RWPE1 (cell line): ENCODE measurements at regions not wholly inside any gene's neighbourhood (a gene's known extent, or its start where the extent isn't known, plus 50 kb on each side); places are given as distances from the start of the nearest gene placed in this dataset.

Experiments
- CTCF ChIA-PET: fragments of 350-600 bp; sonication (Branson Sonifier 250); formaldehyde crosslinking; extraction: SDS; loops from one replicate; lab custom pipeline; 2021; lab: Yijun Ruan, JAX
- POLR2A ChIA-PET: fragments of 400-600 bp; formaldehyde crosslinking; extraction: SDS; loops from one replicate; lab custom pipeline; 2020; ENCODE audit warnings: antibody characterized with exemption; ENCODE audit not compliant: low non-redundant PET; lab: Yijun Ruan, JAX
- DNase-seq: peaks from one replicate; pipeline ENCODE4 v3.0.0; 2012; ENCODE audit warnings: low spot score
- H3K27ac ChIP-seq: fragments of 450-650 bp; 2 replicates; pipeline ENCODE4 v1.5.1; 2017
- TF ChIP-seq, protein P1 (sequence below): fragments of 450-650 bp; conservative IDR thresholded peaks from 2 replicates; pipeline ENCODE4 v1.5.1; 2017; ENCODE audit warnings: low read depth, mild to moderate bottlenecking

DNA sequence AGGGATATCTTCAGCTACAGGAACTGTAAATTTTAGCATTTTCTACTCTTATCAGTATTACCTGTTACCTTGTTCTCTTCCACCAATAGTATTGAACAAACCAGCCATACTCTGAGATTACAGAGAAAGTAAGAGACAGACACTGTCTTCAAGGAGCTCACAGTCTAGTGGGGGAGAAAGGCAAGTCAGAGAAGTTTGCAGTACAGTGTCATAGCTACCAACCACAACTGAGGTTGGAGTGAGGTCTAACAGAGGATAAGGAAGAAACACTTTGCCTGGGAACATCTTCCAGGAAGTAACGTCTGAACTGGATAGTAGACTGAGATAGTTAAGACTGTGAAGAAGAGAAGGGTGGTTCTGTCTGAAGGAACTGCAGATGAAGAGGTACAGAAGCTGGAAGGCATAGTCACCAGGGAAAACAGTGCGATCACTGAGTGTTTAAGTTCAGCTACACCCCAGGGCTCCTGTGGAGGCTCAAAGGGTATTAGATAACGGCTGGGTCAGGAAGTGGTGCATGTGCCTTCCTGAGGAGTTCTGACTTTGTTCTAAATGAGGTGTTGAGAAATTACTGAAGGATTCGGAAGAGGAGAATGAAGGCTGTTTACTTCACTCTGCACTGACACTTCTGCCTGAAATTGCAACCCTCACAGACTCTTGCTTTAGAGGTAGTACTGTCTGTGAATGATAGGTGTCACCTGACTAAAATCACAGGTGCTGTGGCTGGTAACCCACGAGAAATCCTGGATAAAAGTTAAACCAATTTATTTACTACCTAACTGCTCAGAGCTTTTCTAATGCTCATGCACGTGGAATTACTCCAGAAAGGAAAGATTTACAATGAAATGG, 841.6 kb downstream of the MAT2B start:
- CTCF ChIA-PET: interaction anchor here (0.7 kb wide), 1 partner anchor 156 kb away, joined by 4 read pairs; no protein-coding TSS in a partner anchor
- no peak for DNase-seq
- no peak overlapping the region for H3K27ac ChIP-seq
- TF ChIP-seq, protein P1, sequence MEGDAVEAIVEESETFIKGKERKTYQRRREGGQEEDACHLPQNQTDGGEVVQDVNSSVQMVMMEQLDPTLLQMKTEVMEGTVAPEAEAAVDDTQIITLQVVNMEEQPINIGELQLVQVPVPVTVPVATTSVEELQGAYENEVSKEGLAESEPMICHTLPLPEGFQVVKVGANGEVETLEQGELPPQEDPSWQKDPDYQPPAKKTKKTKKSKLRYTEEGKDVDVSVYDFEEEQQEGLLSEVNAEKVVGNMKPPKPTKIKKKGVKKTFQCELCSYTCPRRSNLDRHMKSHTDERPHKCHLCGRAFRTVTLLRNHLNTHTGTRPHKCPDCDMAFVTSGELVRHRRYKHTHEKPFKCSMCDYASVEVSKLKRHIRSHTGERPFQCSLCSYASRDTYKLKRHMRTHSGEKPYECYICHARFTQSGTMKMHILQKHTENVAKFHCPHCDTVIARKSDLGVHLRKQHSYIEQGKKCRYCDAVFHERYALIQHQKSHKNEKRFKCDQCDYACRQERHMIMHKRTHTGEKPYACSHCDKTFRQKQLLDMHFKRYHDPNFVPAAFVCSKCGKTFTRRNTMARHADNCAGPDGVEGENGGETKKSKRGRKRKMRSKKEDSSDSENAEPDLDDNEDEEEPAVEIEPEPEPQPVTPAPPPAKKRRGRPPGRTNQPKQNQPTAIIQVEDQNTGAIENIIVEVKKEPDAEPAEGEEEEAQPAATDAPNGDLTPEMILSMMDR: no peak
- POLR2A ChIA-PET: no interaction called here

DNA sequence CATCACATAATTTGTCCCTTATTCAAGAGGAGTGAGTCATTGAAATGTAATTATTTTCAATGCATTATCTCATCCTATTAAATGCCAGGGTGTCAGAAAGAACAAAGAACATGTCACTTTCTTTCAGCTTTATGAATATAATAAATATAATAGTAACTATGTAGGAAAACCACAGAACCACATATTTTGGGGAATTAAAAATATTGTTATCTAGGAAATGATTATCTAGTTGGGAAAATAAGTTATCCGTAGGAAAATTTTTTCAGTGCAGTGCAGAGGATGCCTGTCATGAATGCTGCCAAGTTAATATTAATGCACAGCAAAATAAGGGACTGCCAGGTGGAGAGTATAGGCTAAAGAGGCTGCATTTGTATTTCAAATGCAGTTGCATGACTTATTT, 844.8 kb downstream of the MAT2B start:
- CTCF ChIA-PET: no interaction called here
- TF ChIP-seq, protein P1: no peak
- POLR2A ChIA-PET: no interaction called here
- no peak overlapping the region for H3K27ac ChIP-seq
- no peak for DNase-seq

DNA sequence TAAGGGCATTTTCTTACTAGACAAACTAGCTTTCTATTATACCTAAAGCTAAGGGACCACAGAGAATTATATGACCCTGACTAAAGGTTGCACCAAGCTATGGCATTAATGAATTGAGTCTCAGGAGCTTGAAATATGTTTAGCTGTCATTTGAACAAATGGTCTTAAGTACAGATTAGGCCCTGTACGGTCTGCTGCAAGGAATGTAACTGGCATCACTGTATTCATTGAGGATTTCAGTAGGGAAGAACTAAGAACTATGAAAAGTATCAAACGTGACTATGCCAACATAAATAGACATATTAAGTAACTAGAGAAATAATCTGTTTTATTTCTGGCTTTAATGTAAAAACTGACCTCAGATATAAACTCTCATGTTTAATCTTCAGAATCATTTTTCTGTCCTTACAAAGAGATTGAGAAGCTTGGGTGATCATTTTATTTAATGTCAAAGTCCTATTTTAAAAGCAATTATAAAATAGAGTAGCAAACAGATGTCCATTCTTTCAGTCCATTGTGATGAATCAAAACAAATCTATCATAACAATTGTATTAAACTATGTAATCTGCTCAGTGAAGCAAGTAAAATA, 845.9 kb downstream of the MAT2B start:
- ChIA-PET CTCF (no interaction called here), POLR2A (no interaction called here)
- no peak overlapping the region for H3K27ac ChIP-seq
- DNase-seq: no peak
- TF ChIP-seq, protein P1: no peak

DNA sequence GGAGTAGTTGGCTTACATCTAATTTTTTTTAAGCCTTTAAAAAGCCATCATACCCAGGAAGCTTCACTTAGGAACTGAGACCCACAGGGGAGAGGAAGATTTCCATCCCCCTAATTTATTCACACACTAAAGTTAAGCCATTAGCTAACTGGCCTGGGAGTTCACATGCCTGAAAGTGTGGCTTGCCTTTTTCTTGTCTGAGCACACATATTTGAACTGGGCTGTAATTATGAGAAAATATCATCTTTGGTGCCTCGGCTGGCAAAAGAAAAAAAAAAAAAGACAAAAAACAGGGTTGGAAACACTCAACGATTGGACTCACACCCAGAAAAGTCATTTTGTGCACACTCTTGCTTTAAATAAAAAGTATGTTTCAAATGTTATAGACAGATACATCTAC, 847.3 kb downstream of the MAT2B start:
- H3K27ac ChIP-seq: no peak overlapping the region
- TF ChIP-seq, protein P1: no peak
- CTCF ChIA-PET: interaction anchor here (0.6 kb wide), 2 partner anchors 16 to 288 kb away, joined by 3 to 6 read pairs; no protein-coding TSS in a partner anchor
- DNase-seq: no peak
- POLR2A ChIA-PET: no interaction called here

DNA sequence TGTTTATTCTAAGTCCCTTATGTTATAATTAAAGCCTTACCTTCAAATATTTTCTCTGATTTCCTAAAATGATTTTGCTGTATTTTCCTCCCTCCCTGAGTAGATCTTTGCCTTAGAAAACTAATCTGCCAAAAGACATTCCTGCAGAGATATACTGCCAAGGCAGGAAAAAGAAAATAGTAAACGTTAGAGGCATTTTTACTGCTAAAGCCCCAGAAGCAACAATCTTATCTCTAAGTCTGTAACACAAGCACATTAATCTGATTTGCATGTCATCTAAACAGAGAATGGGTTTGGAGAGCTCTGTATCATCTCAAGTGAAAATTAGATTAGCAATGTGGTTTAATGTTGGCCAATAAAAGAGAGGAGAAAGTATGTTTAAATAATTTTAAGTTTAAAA, 847.7 kb downstream of the MAT2B start:
- TF ChIP-seq, protein P1: no peak
- H3K27ac ChIP-seq: no peak overlapping the region
- no peak for DNase-seq
- POLR2A ChIA-PET: no interaction called here
- CTCF ChIA-PET: no interaction called here

DNA sequence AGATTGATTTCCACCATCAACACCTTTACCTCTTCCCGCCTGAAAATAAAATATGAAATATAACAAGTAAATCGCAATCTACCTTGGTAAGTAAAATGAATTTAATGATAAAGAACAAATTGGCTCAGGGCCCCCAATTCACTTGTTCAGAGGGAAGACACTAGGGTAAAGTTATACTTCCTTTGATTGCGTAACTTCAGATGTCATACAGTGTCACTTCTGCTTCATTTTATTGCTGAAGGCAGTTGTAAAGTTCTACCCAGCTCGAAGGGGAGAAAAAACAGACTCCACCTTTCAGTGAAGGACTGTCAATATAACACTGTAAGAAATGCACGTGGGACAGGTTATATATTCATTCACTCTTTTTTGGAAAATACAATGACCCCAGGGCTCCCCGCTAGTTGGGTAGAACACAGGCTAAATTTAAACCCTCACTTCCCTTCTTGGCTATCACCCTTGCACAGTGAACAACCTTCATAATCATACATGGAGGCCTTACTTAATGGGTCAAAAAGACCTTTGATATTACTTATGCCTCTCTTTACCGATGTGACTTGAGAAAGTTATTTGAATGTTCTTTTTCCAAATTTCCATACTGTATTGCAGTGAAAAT, 848.8 kb downstream of the MAT2B start:
- DNase-seq: no peak
- ChIA-PET POLR2A (no interaction called here), CTCF (no interaction called here)
- no peak overlapping the region for H3K27ac ChIP-seq
- TF ChIP-seq, protein P1: no peak
